Endothelial cell (in vitro differentiated cells): ENCODE measurements at regions not wholly inside any gene's neighbourhood (a gene's known extent, or its start where the extent isn't known, plus 50 kb on each side); places are given as distances from the start of the nearest gene placed in this dataset.

Source experiments
- DNase-seq: peaks from one replicate; pipeline ENCODE4 v3.0.0; 2021; ENCODE audit warnings: low spot score
- H3K27ac Mint-ChIP-seq: one replicate; pipeline ENCODE4 v1.8.0; 2021; ENCODE audit warnings: mixed read lengths, inconsistent platforms; ENCODE audit not compliant: unreplicated experiment
- H3K27me3 Mint-ChIP-seq: one replicate; pipeline ENCODE4 v1.8.0; 2021; ENCODE audit warnings: mild to moderate bottlenecking, moderate library complexity, mixed read lengths, inconsistent platforms; ENCODE audit not compliant: unreplicated experiment
- H3K36me3 Mint-ChIP-seq: one replicate; pipeline ENCODE4 v1.8.0; 2021; ENCODE audit warnings: mild to moderate bottlenecking, low read depth, mixed read lengths, inconsistent platforms; ENCODE audit not compliant: unreplicated experiment
- H3K4me1 Mint-ChIP-seq: one replicate; pipeline ENCODE4 v1.8.0; 2021; ENCODE audit warnings: mild to moderate bottlenecking, mixed read lengths, inconsistent platforms; ENCODE audit not compliant: unreplicated experiment
- H3K4me3 Mint-ChIP-seq: one replicate; pipeline ENCODE4 v1.8.0; 2021; ENCODE audit warnings: mild to moderate bottlenecking, mixed read lengths, inconsistent platforms; ENCODE audit not compliant: unreplicated experiment
- H3K9me3 Mint-ChIP-seq: one replicate; pipeline ENCODE4 v1.8.0; 2021; ENCODE audit warnings: mixed read lengths, inconsistent platforms; ENCODE audit not compliant: unreplicated experiment
- TF ChIP-seq, protein P1 (sequence below): fragments of 200-600 bp; sonication (generic); IDR thresholded peaks from one replicate; pipeline ENCODE4 v1.5.0; 2021; ENCODE audit warnings: antibody characterized with exemption; ENCODE audit not compliant: unreplicated experiment

DNA sequence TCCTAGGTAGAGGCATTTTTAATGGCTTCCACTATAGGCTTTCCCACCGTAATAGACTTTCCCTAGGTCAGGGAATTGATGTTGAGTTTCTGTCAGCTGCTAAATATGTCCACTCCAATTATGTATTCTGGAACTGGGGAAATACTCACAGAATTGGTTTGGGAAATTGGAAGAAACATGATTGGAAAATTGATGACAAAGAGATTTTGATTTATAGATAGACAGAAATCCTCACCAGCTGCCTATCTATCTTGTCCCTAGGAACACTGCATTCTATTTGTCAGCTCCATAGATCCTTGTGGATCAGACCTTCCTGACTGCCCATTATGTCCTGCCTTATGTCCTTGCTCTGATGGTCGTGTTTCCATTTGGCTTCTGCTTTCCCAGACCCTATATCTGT, 75.6 kb upstream of the TNIK start:
- Mint-ChIP-seq H3K4me1 (no peaks in the 10 kb centered on the region), H3K4me3 (no peak overlapping the region), H3K27me3 (no peaks in the 10 kb centered on the region), H3K36me3 (no peaks in the 10 kb centered on the region), H3K9me3 (no peaks in the 10 kb centered on the region), H3K27ac (no peak overlapping the region)
- TF ChIP-seq, protein P1, sequence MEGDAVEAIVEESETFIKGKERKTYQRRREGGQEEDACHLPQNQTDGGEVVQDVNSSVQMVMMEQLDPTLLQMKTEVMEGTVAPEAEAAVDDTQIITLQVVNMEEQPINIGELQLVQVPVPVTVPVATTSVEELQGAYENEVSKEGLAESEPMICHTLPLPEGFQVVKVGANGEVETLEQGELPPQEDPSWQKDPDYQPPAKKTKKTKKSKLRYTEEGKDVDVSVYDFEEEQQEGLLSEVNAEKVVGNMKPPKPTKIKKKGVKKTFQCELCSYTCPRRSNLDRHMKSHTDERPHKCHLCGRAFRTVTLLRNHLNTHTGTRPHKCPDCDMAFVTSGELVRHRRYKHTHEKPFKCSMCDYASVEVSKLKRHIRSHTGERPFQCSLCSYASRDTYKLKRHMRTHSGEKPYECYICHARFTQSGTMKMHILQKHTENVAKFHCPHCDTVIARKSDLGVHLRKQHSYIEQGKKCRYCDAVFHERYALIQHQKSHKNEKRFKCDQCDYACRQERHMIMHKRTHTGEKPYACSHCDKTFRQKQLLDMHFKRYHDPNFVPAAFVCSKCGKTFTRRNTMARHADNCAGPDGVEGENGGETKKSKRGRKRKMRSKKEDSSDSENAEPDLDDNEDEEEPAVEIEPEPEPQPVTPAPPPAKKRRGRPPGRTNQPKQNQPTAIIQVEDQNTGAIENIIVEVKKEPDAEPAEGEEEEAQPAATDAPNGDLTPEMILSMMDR = no peak
- DNase-seq = no peak

DNA sequence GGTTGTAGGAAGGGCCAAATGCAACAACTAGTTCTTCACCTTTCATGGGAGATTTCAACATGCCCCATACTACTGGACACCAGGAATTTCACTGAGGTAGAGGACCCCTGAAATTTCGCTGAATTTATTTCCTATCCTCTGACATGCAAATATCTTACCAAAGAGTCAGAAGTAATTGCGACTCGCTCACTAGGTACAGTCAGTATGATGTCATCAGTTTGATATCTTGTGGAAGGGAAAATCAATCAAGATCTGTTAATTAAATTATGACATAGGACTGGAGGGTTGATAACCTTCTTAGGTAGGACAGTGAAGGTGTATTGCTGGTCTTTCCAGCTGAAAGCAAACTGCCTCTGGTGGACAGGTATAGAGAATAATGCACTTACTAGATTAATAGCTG, 74.9 kb upstream of the TNIK start:
- Mint-ChIP-seq H3K27me3 (no peaks in the 10 kb centered on the region), H3K36me3 (no peaks in the 10 kb centered on the region), H3K27ac (no peak overlapping the region), H3K9me3 (no peaks in the 10 kb centered on the region), H3K4me3 (no peak overlapping the region), H3K4me1 (no peaks in the 10 kb centered on the region)
- TF ChIP-seq, protein P1 = no peak
- DNase-seq = no peak

DNA sequence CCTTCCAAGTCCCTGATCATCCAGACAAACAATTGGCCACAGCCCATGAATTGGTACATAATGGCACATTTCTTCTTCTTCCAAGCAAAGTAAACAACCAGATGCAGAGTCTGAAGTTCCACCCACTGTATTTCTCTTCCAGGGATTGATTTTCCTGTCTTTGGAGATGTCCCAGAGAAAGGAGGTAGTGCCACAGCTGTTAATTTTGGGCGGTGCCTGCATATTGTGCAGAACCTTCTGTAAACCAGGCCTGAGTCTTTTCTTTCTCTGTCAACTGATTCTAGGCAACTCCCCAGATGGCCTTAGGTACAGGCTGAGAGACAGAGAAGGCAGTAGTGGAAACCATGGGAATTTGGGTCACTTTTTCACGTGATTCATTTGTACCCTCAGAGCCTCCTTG, 73.5 kb upstream of the TNIK start:
- H3K27me3 Mint-ChIP-seq = no peaks in the 10 kb centered on the region
- no peak for DNase-seq
- no peaks in the 10 kb centered on the region for H3K4me1 Mint-ChIP-seq
- TF ChIP-seq, protein P1 = no peak
- no peaks in the 10 kb centered on the region for H3K36me3 Mint-ChIP-seq
- no peak overlapping the region for H3K27ac Mint-ChIP-seq
- no peaks in the 10 kb centered on the region for H3K9me3 Mint-ChIP-seq
- H3K4me3 Mint-ChIP-seq = no peak overlapping the region

DNA sequence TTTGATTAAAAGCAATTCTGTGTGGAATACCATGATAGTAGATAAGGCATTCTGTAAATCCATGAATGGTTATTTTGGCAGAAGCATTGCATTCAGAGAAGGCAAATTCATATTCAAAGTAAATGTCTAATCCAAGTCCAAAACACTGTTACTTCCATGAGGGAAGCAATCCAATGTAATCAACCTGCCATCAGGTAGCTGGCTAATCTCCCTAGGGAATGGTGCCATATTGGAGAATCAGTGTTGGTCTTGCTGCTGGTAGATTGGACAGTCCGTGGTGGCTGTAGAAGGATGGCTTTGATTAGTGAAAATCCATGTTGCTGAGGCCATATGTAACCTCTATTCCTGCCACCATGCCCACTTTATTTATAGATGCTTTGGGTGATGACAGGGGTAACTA, 72.1 kb upstream of the TNIK start:
- H3K27ac Mint-ChIP-seq = no peak overlapping the region
- no peak for DNase-seq
- H3K4me3 Mint-ChIP-seq = no peak overlapping the region
- no peaks in the 10 kb centered on the region for H3K36me3 Mint-ChIP-seq
- H3K9me3 Mint-ChIP-seq = no peaks in the 10 kb centered on the region
- H3K4me1 Mint-ChIP-seq = no peaks in the 10 kb centered on the region
- H3K27me3 Mint-ChIP-seq = no peaks in the 10 kb centered on the region
- TF ChIP-seq, protein P1 = no peak

DNA sequence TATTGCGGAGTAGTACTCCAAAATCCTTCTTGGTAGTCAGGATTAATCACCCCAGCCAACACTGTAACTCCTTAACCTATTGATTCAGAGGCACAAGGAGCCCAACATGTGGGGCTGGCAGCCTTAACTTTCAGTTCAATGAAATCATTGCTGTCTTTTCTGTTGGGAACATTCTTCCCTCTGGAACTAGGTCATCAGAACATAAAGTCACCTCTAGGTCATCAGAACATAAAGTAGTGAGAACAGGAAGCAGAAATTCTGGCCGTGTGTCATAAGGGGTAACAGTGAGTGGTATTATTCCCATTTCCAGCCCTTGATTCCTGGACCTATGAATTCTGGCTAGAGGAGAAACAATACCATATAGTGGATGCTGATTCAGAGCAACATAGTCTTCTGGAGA, 71.5 kb upstream of the TNIK start:
- H3K9me3 Mint-ChIP-seq = no peaks in the 10 kb centered on the region
- no peak for DNase-seq
- H3K27me3 Mint-ChIP-seq = no peaks in the 10 kb centered on the region
- H3K4me1 Mint-ChIP-seq = no peaks in the 10 kb centered on the region
- no peak overlapping the region for H3K27ac Mint-ChIP-seq
- H3K36me3 Mint-ChIP-seq = no peaks in the 10 kb centered on the region
- no peak overlapping the region for H3K4me3 Mint-ChIP-seq
- TF ChIP-seq, protein P1 = no peak
